Ovary (tissue), 7 donors: ENCODE measurements at regions not wholly inside any gene's neighbourhood (a gene's known extent, or its start where the extent isn't known, plus 50 kb on each side); places are given as distances from the start of the nearest gene placed in this dataset.

Experiments used
- DNase-seq, 5 donors: peaks; one replicate each; pipeline ENCODE4 v3.0.0-alpha.2; 2019 to 2020
- H3K27ac ChIP-seq, 2 donors: fragments of 200-600 bp; one replicate each; pipeline versions ENCODE4 v1.5.1 to v1.8.0; 2019 to 2022
- H3K27me3 ChIP-seq: fragments of 200-600 bp; one replicate; pipeline ENCODE4 v1.8.0; 2022
- H3K36me3 ChIP-seq: fragments of 200-600 bp; sonication (generic); one replicate; pipeline ENCODE4 v1.5.1; 2019
- H3K4me1 ChIP-seq: one replicate; pipeline ENCODE4 v1.8.1; 2013; ENCODE audit warnings: mild to moderate bottlenecking, moderate library complexity; ENCODE audit not compliant: insufficient read depth
- H3K4me3 ChIP-seq: fragments of 200-600 bp; sonication (generic); one replicate; pipeline ENCODE4 v1.5.1; 2017
- H3K9me3 ChIP-seq, 2 donors: fragments of 200-600 bp in 1 of 2; sonication (generic) in 1 of 2; one replicate each; pipeline versions ENCODE4 v1.5.1 to v1.8.1; 2013 to 2019; ENCODE audit warnings: mild to moderate bottlenecking in 1 of 2, moderate library complexity in 1 of 2
- CTCF ChIP-seq, 3 donors: fragments of 450-650 bp in 2 of 3; fragments of 200-600 bp in 1 of 3; IDR thresholded peaks; one replicate each; pipeline versions ENCODE4 v1.5.1 to v1.8.0; 2016 to 2022; ENCODE audit warnings: antibody characterized with exemption in 3 of 3, mild to moderate bottlenecking in 1 of 3
- EP300 ChIP-seq: sonication (generic); formaldehyde crosslinking; IDR thresholded peaks from one replicate; pipeline ENCODE4 v1.6.1; 2017; ENCODE audit warnings: antibody characterized with exemption
- POLR2A ChIP-seq: fragments of 450-650 bp; IDR thresholded peaks from one replicate; pipeline ENCODE4 v1.6.1; 2017; ENCODE audit warnings: antibody characterized with exemption, mild to moderate bottlenecking, moderate library complexity
- WGBS, 3 donors: extraction: QIAGEN DNeasy Blood & Tissue Kit in 1 of 3; methylation state at CpG; one replicate each; pipeline versions ENCODE4 v1.1.5 to v1.1.7; 2013 to 2017; 5-methylcytosine and 5-hydroxymethylcytosine counted together
- intact Hi-C, 4 donors: fragments of 100-400 bp; cut with DNase I; formaldehyde crosslinking; loops; one replicate each; pipeline versions ENCODE4 v1.11.0 to v1.15.1; 2022 to 2023
- donor health status: DM: no; HTN: no; CAD: no; lungs with moderate emphysema.
- donor health status: DM: no; HTN: no; CAD: no.
- donor health status: Bipolar disorder and iron deficiency.
- donor health status: DM: no; HTN: no; CAD: no.
- donor health status: DM: yes; HTN: yes; CAD: no.

- no peak for TF ChIP-seq EP300
- TF ChIP-seq POLR2A: no peak
- no peak for TF ChIP-seq CTCF (IDR thresholded peaks at IDR 0.05)
- no peak for DNase-seq
- no peaks in the 10 kb centered on the region for H3K27me3 ChIP-seq
- H3K27ac ChIP-seq: no peak overlapping the region
- H3K4me1 ChIP-seq: no peaks in the 10 kb centered on the region
- no peak overlapping the region for H3K4me3 ChIP-seq
- H3K9me3 ChIP-seq: no peaks in the 10 kb centered on the region
- H3K36me3 ChIP-seq: no peaks in the 10 kb centered on the region
- WGBS, 3 donors: 66 to 85% (median 80%) methylated on average over 1 of the region's 1 CpG
- intact Hi-C loops: no loop called here
Observed at GRCh38 chr5:97918057-97918456, 735.0 kb upstream of the RIOK2 start.

DNA sequence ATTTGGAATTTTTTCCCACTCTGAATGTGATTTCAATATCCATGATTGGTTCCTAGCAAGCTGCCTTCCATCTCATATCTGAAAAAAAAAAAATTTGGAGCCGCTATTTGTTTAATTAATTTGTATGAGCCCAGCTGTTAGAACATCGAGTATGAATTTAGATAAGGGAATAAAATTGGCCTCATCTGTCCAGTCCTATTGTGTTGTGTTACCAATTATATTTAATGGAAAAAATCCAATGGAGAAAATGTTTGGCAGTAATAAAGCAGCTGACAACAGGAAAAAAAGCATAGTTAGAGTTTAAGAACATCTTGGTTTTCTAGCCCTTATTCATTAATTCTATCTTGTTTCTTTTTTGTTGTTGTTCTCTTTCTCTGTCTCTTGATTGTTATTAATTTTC lies 735.6 kb upstream of the RIOK2 start:
- 7 to 15% (median 11%) methylated on average over 2 of the region's 2 CpGs for WGBS, 3 donors
- intact Hi-C loops: no loop called here
- no peaks in the 10 kb centered on the region for H3K27me3 ChIP-seq
- no peaks in the 10 kb centered on the region for H3K4me1 ChIP-seq
- no peak for TF ChIP-seq CTCF (IDR thresholded peaks at IDR 0.05)
- no peak for DNase-seq
- no peak overlapping the region for H3K27ac ChIP-seq
- H3K9me3 ChIP-seq: no peaks in the 10 kb centered on the region
- H3K36me3 ChIP-seq: no peaks in the 10 kb centered on the region
- no peak overlapping the region for H3K4me3 ChIP-seq

- Histone ChIP-seq H3K27me3 (no peaks in the 10 kb centered on the region), H3K4me1 (no peaks in the 10 kb centered on the region), H3K4me3 (no peak overlapping the region), H3K27ac (no peak overlapping the region), H3K36me3 (no peaks in the 10 kb centered on the region), H3K9me3 (no peaks in the 10 kb centered on the region)
- WGBS, 3 donors: 29 to 53% (median 47%) methylated on average over 4 of the region's 4 CpGs
- TF ChIP-seq EP300 (no peak), CTCF (IDR thresholded peaks at IDR 0.05) (no peak), POLR2A (no peak)
- intact Hi-C loops: no loop called here
- no peak for DNase-seq
Observed at GRCh38 chr5:97919719-97920118, 736.7 kb upstream of the RIOK2 start.

DNA sequence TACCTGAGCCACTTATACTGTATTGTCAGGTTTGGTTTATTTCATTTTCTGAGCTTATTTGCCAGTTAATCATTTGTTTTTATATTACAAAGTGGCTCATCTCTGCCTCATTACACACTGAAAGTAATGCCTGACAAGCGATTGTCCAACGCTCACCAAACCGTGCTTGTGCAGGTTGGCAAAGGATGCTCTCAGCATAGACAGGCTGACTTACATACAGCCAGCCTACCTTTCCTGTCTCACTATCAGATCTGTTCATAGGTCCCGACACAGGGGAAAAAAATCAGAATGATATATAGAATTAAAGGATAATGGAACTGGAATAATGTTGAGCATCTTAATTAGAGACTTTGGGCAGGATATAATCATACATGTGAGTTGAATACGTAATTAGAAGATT lies 739.7 kb upstream of the RIOK2 start:
- no peaks in the 10 kb centered on the region for H3K36me3 ChIP-seq
- no peak for DNase-seq
- H3K9me3 ChIP-seq: no peaks in the 10 kb centered on the region
- H3K27ac ChIP-seq: no peak overlapping the region
- H3K4me3 ChIP-seq: no peak overlapping the region
- WGBS, 3 donors: 94 to 98% (median 95%) methylated on average over 5 of the region's 5 CpGs
- H3K27me3 ChIP-seq: no peaks in the 10 kb centered on the region
- intact Hi-C loops: no loop called here
- TF ChIP-seq CTCF (IDR thresholded peaks at IDR 0.05) (no peak), POLR2A (no peak), EP300 (no peak)
- H3K4me1 ChIP-seq: no peaks in the 10 kb centered on the region

DNA sequence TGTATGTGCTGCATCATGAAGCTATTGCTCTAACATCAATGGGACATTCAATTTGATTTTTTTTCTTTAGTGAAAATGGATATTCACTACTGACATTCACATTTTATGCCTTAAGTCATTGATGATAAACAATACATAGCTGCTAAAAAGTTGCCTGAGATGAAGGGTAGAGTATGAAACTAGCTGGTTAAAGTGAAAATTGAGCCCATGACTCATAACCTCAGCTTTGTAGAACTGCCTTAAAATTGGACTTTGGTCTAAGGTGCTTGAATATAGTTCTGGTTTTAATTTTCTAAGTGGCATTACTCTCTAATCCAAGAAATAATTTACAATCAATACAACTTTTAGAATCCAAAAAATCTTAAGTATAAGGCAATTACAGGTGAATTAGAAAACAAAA lies 740.4 kb upstream of the RIOK2 start:
- no peak for DNase-seq
- no peaks in the 10 kb centered on the region for H3K36me3 ChIP-seq
- intact Hi-C loops: no loop called here
- H3K4me3 ChIP-seq: no peak overlapping the region
- no peak for TF ChIP-seq EP300
- no peak for TF ChIP-seq CTCF (IDR thresholded peaks at IDR 0.05)
- TF ChIP-seq POLR2A: no peak
- no peaks in the 10 kb centered on the region for H3K4me1 ChIP-seq
- H3K27ac ChIP-seq: no peak overlapping the region
- no peaks in the 10 kb centered on the region for H3K27me3 ChIP-seq
- no peaks in the 10 kb centered on the region for H3K9me3 ChIP-seq
